ENCODE measurements at regions not wholly inside any gene's neighbourhood (a gene's known extent, or its start where the extent isn't known, plus 50 kb on each side); places are given as distances from the start of the nearest gene placed in this dataset.

DNA sequence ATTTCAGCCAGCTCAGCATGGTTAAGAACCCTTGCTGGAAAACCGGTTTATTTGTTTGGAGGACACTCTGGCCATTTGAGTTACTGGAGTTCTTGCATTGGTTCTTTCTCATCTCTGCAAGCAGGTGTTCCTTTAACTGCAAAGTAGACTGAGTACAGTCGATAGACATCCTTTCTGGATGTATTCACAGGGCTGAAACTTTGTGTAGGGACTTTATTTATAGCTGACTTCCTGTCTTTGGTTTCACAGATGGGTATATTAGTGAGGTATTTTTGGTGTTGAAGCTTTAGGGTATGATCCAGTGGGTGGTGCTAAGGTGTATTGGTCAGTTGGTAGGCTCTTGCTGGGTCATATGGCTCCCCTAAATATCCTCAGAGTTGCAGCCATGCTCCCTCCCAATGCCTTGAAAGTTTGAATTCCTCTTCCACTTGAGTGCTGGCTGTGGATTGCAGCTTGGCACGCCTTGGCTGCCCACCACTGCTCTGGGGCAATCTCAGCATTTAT lies 666.0 kb upstream of the COX7C start:
- no peaks in the 10 kb centered on the region for H3K27me3 ChIP-seq
- TF ChIP-seq POLR2A (IDR thresholded peaks at IDR 0.05) (no peak), POLR2AphosphoS5 (IDR thresholded peaks at IDR 0.05) (no peak), EP300 (IDR thresholded peaks at IDR 0.05) (no peak)
- TF ChIP-seq, protein P1, sequence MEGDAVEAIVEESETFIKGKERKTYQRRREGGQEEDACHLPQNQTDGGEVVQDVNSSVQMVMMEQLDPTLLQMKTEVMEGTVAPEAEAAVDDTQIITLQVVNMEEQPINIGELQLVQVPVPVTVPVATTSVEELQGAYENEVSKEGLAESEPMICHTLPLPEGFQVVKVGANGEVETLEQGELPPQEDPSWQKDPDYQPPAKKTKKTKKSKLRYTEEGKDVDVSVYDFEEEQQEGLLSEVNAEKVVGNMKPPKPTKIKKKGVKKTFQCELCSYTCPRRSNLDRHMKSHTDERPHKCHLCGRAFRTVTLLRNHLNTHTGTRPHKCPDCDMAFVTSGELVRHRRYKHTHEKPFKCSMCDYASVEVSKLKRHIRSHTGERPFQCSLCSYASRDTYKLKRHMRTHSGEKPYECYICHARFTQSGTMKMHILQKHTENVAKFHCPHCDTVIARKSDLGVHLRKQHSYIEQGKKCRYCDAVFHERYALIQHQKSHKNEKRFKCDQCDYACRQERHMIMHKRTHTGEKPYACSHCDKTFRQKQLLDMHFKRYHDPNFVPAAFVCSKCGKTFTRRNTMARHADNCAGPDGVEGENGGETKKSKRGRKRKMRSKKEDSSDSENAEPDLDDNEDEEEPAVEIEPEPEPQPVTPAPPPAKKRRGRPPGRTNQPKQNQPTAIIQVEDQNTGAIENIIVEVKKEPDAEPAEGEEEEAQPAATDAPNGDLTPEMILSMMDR (IDR thresholded peaks at IDR 0.05) = no peak
- H3K27ac ChIP-seq = no peak overlapping the region
- WGBS, 2 donors (ENCODE audit: low coverage in 1 of 2) = 80% methylated on average over 2 of the region's 3 CpGs; no CpG with 5 or more reads in 1 of the 2 donors
- H3K4me1 ChIP-seq = no peaks in the 10 kb centered on the region
- no peaks in the 10 kb centered on the region for H3K36me3 ChIP-seq
- no peak overlapping the region for H3K4me3 ChIP-seq
- ATAC-seq = no peak
- H3K9me3 ChIP-seq = no peaks in the 10 kb centered on the region

DNA sequence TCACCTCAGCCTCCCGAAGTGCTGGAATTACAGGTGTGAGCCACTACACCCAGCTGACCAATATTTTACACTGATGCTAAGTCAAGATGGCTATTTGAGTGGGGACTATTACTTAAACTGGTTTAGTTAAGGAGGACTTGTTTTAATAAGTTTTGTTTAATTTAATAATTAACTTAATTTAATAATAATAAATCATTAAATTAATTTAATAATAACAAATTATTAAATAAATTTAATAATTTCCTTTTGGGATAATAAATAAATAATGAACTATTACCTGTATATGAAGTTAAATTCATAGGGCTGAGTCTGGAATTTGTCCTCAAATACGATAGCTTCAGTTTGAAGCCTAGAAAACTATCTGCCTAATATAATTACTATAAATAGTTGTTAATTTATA lies 665.1 kb upstream of the COX7C start:
- no peaks in the 10 kb centered on the region for H3K27me3 ChIP-seq
- no peak for ATAC-seq
- WGBS, 2 donors (ENCODE audit: low coverage in 1 of 2) = 85 to 95% methylated on average over 2 of the region's 2 CpGs
- no peaks in the 10 kb centered on the region for H3K9me3 ChIP-seq
- H3K27ac ChIP-seq = no peak overlapping the region
- TF ChIP-seq POLR2A (IDR thresholded peaks at IDR 0.05) (no peak), EP300 (IDR thresholded peaks at IDR 0.05) (no peak), POLR2AphosphoS5 (IDR thresholded peaks at IDR 0.05) (no peak)
- TF ChIP-seq, protein P1 (IDR thresholded peaks at IDR 0.05) = no peak
- H3K4me3 ChIP-seq = no peak overlapping the region
- no peaks in the 10 kb centered on the region for H3K4me1 ChIP-seq
- H3K36me3 ChIP-seq = no peaks in the 10 kb centered on the region

DNA sequence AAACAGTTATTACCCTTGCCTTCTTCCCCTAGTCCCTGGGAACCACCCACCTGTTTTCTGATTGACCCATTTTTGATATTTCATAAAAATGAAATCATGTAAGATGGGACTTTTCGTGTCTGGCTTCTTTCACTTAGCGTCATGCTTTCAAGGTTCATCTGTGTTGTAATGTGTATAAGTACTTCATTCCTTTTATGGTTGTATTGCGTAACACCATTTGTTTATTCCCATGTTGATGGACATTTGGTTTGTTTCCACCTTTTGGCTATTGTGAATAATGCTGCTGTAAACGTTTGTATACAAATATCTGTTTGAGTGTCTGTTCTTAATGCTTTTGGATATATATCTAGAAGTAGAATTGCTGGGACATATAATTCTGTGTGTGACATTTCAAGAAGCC lies 650.1 kb upstream of the COX7C start:
- Histone ChIP-seq H3K27ac (no peak overlapping the region), H3K36me3 (no peaks in the 10 kb centered on the region), H3K4me3 (no peak overlapping the region), H3K4me1 (no peaks in the 10 kb centered on the region), H3K27me3 (no peaks in the 10 kb centered on the region), H3K9me3 (no peaks in the 10 kb centered on the region)
- 86 to 92% methylated on average over 4 of the region's 4 CpGs for WGBS, 2 donors (ENCODE audit: low coverage in 1 of 2)
- no peak for TF ChIP-seq EP300 (IDR thresholded peaks at IDR 0.05)
- TF ChIP-seq, protein P1 (IDR thresholded peaks at IDR 0.05) = no peak
- TF ChIP-seq POLR2A (IDR thresholded peaks at IDR 0.05) = no peak
- no peak for TF ChIP-seq POLR2AphosphoS5 (IDR thresholded peaks at IDR 0.05)
- no peak for ATAC-seq

DNA sequence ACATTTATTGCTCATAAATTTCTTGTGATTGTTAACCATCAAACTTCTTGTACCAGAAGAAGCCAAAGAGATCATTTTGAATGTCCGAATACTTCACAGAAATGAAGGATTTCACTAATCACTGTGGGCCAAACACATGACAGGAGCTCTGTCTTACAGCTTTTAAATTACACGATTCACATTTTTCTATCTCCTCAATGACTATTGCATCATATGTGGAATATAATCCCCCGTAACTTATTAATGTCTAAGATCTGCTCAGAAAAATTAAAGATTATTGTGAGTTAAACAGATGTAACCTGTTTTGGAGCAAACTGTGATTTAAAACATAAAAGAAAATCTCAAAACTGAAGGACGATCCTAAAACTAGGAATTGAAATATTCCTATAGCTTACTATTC lies 645.2 kb upstream of the COX7C start:
- WGBS, 2 donors (ENCODE audit: low coverage in 1 of 2) = 89 to 90% methylated on average over 4 of the region's 4 CpGs
- H3K27ac ChIP-seq = no peak overlapping the region
- no peaks in the 10 kb centered on the region for H3K36me3 ChIP-seq
- no peak for ATAC-seq
- no peak overlapping the region for H3K4me3 ChIP-seq
- H3K27me3 ChIP-seq = no peaks in the 10 kb centered on the region
- no peaks in the 10 kb centered on the region for H3K9me3 ChIP-seq
- TF ChIP-seq, protein P1 (IDR thresholded peaks at IDR 0.05) = no peak
- no peak for TF ChIP-seq POLR2AphosphoS5 (IDR thresholded peaks at IDR 0.05)
- no peak for TF ChIP-seq POLR2A (IDR thresholded peaks at IDR 0.05)
- TF ChIP-seq EP300 (IDR thresholded peaks at IDR 0.05) = no peak
- no peaks in the 10 kb centered on the region for H3K4me1 ChIP-seq

DNA sequence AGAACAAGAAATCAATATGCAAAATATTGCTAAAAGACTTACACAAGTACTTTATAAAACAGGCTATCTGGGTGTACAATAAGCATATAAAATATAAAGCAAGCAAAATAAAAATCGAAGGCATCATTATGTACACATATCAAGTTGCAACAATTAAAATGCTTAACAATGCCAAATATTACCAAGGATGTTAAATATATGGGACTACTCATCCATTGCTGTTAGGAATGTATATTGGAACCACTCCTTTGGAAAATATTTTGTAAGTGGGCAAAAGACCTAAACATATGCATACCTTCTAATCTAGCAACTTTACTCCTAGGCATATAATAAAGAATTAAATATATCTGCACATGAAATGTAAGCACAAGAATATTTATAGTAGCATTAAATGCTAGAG lies 632.6 kb upstream of the COX7C start:
- no peak for TF ChIP-seq POLR2AphosphoS5 (IDR thresholded peaks at IDR 0.05)
- TF ChIP-seq, protein P1 (IDR thresholded peaks at IDR 0.05) = no peak
- no peak for TF ChIP-seq POLR2A (IDR thresholded peaks at IDR 0.05)
- no peak for TF ChIP-seq EP300 (IDR thresholded peaks at IDR 0.05)
- Histone ChIP-seq H3K4me3 (no peak overlapping the region), H3K9me3 (no peaks in the 10 kb centered on the region), H3K27me3 (no peaks in the 10 kb centered on the region), H3K4me1 (no peaks in the 10 kb centered on the region), H3K36me3 (no peaks in the 10 kb centered on the region), H3K27ac (no peak overlapping the region)
- 40 to 71% methylated on average over 1 of the region's 1 CpG for WGBS, 2 donors (ENCODE audit: low coverage in 1 of 2)
- ATAC-seq = no peak

All from gastroesophageal sphincter (tissue), 4 donors.